DOHH2 (cell line): ENCODE measurements at regions not wholly inside any gene's neighbourhood (a gene's known extent, or its start where the extent isn't known, plus 50 kb on each side); places are given as distances from the start of the nearest gene placed in this dataset.

Experiments
- EZH2phosphoT487 ChIP-seq: fragments of 200-600 bp; sonication (generic); IDR thresholded peaks from 2 replicates; pipeline ENCODE4 v1.6.1; 2017; ENCODE audit warnings: borderline replicate concordance, mild to moderate bottlenecking, antibody characterized with exemption, low read length, moderate library complexity, mixed read lengths
- TF ChIP-seq, protein P1 (sequence below): fragments of 200-600 bp; sonication (generic); IDR thresholded peaks from one replicate; pipeline ENCODE4 v1.5.1; 2014; ENCODE audit warnings: antibody characterized with exemption, mild to moderate bottlenecking, low read depth, low read length; ENCODE audit not compliant: poor library complexity, severe bottlenecking

DNA sequence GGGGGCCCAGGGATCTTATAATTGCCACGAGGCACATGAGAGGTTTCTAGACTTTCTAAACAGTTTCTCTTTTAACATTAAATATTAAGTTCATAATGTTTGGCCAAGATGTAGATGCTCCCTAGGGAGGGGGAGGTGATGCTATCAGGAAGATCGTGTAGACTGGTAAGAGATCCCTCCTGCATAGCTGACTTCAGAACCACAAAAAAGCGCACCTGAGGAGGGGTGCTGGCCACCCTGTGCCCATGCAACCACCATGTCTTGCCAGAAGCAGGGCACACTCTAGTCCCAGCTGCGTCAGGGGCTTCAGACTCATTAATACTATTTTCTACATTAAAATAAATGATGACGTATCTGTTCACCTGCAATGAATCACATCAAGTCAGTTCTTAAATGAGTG lies 103.4 kb upstream of the SLC35G4 start:
- TF ChIP-seq, protein P1, sequence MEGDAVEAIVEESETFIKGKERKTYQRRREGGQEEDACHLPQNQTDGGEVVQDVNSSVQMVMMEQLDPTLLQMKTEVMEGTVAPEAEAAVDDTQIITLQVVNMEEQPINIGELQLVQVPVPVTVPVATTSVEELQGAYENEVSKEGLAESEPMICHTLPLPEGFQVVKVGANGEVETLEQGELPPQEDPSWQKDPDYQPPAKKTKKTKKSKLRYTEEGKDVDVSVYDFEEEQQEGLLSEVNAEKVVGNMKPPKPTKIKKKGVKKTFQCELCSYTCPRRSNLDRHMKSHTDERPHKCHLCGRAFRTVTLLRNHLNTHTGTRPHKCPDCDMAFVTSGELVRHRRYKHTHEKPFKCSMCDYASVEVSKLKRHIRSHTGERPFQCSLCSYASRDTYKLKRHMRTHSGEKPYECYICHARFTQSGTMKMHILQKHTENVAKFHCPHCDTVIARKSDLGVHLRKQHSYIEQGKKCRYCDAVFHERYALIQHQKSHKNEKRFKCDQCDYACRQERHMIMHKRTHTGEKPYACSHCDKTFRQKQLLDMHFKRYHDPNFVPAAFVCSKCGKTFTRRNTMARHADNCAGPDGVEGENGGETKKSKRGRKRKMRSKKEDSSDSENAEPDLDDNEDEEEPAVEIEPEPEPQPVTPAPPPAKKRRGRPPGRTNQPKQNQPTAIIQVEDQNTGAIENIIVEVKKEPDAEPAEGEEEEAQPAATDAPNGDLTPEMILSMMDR: no peak
- no peak for TF ChIP-seq EZH2phosphoT487
